ENCODE measurements at regions not wholly inside any gene's neighbourhood (a gene's known extent, or its start where the extent isn't known, plus 50 kb on each side); places are given as distances from the start of the nearest gene placed in this dataset.

- Mint-ChIP-seq H3K9me3 (ENCODE audit: unreplicated experiment) (no peaks in the 10 kb centered on the region), H3K36me3 (ENCODE audit: low read depth, unreplicated experiment) (no peaks in the 10 kb centered on the region), H3K27ac (ENCODE audit: unreplicated experiment) (no peak overlapping the region), H3K27me3 (ENCODE audit: low read depth, unreplicated experiment) (peaks cover 47% of the 10 kb centered on the region), H3K4me3 (ENCODE audit: unreplicated experiment) (no peak overlapping the region), H3K4me1 (ENCODE audit: low read depth, unreplicated experiment) (no peaks in the 10 kb centered on the region)
- Histone ChIP-seq H4K20me1 (ENCODE audit: insufficient read depth, low read length) (no peaks in the 10 kb centered on the region), H3K9ac (ENCODE audit: low read length) (no peak overlapping the region), H3K9me3 (ENCODE audit: insufficient read depth, low read depth, low read length) (no peaks in the 10 kb centered on the region), H3K79me2 (ENCODE audit: insufficient read depth, low read length) (no peaks in the 10 kb centered on the region), H3K4me1 (ENCODE audit: insufficient read depth, low read length) (no peaks in the 10 kb centered on the region), H3K4me3 (ENCODE audit: insufficient read depth, low read depth, low read length) (no peak overlapping the region), H3K27ac (ENCODE audit: low read depth, low read length) (no peak overlapping the region), H2AFZ (ENCODE audit: low read depth, low read length) (no peak overlapping the region), H3K36me3 (ENCODE audit: insufficient read depth, low read length) (no peaks in the 10 kb centered on the region), H3K4me2 (ENCODE audit: low read length) (no peak overlapping the region), H3K27me3 (ENCODE audit: insufficient read depth, low read length) (no peaks in the 10 kb centered on the region)
- DNase-seq (ENCODE audit: low read depth), result no peak
- FAIRE-seq, result no peak
- TF ChIP-seq EZH2 (IDR thresholded peaks at IDR 0.05; ENCODE audit: insufficient read depth, low read length) (no peak), CTCF (IDR thresholded peaks at IDR 0.05; ENCODE audit: insufficient read depth, low read depth, low read length) (no peak)
Measured at GRCh38 chr6:168885196-168885595, 368.4 kb downstream of the THBS2 start.

GRCh38 chr6:168884646-168885086 lies 369.0 kb downstream of the THBS2 start:
- DNase-seq (ENCODE audit: low read depth) (no peak), FAIRE-seq (no peak)
- Mint-ChIP-seq H3K4me1 (ENCODE audit: low read depth, unreplicated experiment) (no peaks in the 10 kb centered on the region), H3K9me3 (ENCODE audit: unreplicated experiment) (no peaks in the 10 kb centered on the region), H3K27me3 (ENCODE audit: low read depth, unreplicated experiment) (peaks cover 44% of the 10 kb centered on the region), H3K27ac (ENCODE audit: unreplicated experiment) (no peak overlapping the region), H3K36me3 (ENCODE audit: low read depth, unreplicated experiment) (no peaks in the 10 kb centered on the region), H3K4me3 (ENCODE audit: unreplicated experiment) (no peak overlapping the region)
- H3K4me3 ChIP-seq (ENCODE audit: insufficient read depth, low read depth, low read length), result no peak overlapping the region
- no peak for TF ChIP-seq EZH2 (IDR thresholded peaks at IDR 0.05; ENCODE audit: insufficient read depth, low read length)
- peak; percentile 54 for TF ChIP-seq CTCF (IDR thresholded peaks at IDR 0.05; ENCODE audit: insufficient read depth, low read depth, low read length)
- H4K20me1 ChIP-seq (ENCODE audit: insufficient read depth, low read length), result no peaks in the 10 kb centered on the region
- H3K9ac ChIP-seq (ENCODE audit: low read length), result no peak overlapping the region
- no peaks in the 10 kb centered on the region for H3K36me3 ChIP-seq (ENCODE audit: insufficient read depth, low read length)
- no peaks in the 10 kb centered on the region for H3K9me3 ChIP-seq (ENCODE audit: insufficient read depth, low read depth, low read length)
- no peaks in the 10 kb centered on the region for H3K27me3 ChIP-seq (ENCODE audit: insufficient read depth, low read length)
- H3K79me2 ChIP-seq (ENCODE audit: insufficient read depth, low read length), result no peaks in the 10 kb centered on the region
- peak overlapping the region; percentile 40 for H3K4me2 ChIP-seq (ENCODE audit: low read length)
- H2AFZ ChIP-seq (ENCODE audit: low read depth, low read length), result peak overlapping the region; percentile 27
- no peak overlapping the region for H3K27ac ChIP-seq (ENCODE audit: low read depth, low read length)
- H3K4me1 ChIP-seq (ENCODE audit: insufficient read depth, low read length), result no peaks in the 10 kb centered on the region

GRCh38 chr6:168884050-168884645 lies 369.5 kb downstream of the THBS2 start:
- Histone ChIP-seq H3K27me3 (ENCODE audit: insufficient read depth, low read length) (no peaks in the 10 kb centered on the region), H4K20me1 (ENCODE audit: insufficient read depth, low read length) (no peaks in the 10 kb centered on the region), H3K79me2 (ENCODE audit: insufficient read depth, low read length) (no peaks in the 10 kb centered on the region), H3K4me3 (ENCODE audit: insufficient read depth, low read depth, low read length) (no peak overlapping the region), H2AFZ (ENCODE audit: low read depth, low read length) (peak overlapping the region; percentile 27), H3K4me1 (ENCODE audit: insufficient read depth, low read length) (no peaks in the 10 kb centered on the region), H3K27ac (ENCODE audit: low read depth, low read length) (no peak overlapping the region), H3K9ac (ENCODE audit: low read length) (no peak overlapping the region), H3K4me2 (ENCODE audit: low read length) (peak overlapping the region; percentile 40), H3K36me3 (ENCODE audit: insufficient read depth, low read length) (no peaks in the 10 kb centered on the region), H3K9me3 (ENCODE audit: insufficient read depth, low read depth, low read length) (no peaks in the 10 kb centered on the region)
- Mint-ChIP-seq H3K27ac (ENCODE audit: unreplicated experiment) (no peak overlapping the region), H3K36me3 (ENCODE audit: low read depth, unreplicated experiment) (no peaks in the 10 kb centered on the region), H3K27me3 (ENCODE audit: low read depth, unreplicated experiment) (peaks cover 44% of the 10 kb centered on the region), H3K4me1 (ENCODE audit: low read depth, unreplicated experiment) (no peaks in the 10 kb centered on the region), H3K9me3 (ENCODE audit: unreplicated experiment) (no peaks in the 10 kb centered on the region), H3K4me3 (ENCODE audit: unreplicated experiment) (no peak overlapping the region)
- TF ChIP-seq EZH2 (IDR thresholded peaks at IDR 0.05; ENCODE audit: insufficient read depth, low read length), result no peak
- no peak for TF ChIP-seq CTCF (IDR thresholded peaks at IDR 0.05; ENCODE audit: insufficient read depth, low read depth, low read length)
- FAIRE-seq (no peak), DNase-seq (ENCODE audit: low read depth) (no peak)
